ENCODE measurements at regions not wholly inside any gene's neighbourhood (a gene's known extent, or its start where the extent isn't known, plus 50 kb on each side); places are given as distances from the start of the nearest gene placed in this dataset.

- no peak for DNase-seq
Measured at GRCh38 chr20:52619671-52620070, 352.5 kb upstream of the TSHZ2 start.

GRCh38 chr20:52619101-52619500, 353.1 kb upstream of the TSHZ2 start:
- no peak for DNase-seq

- DNase-seq = no peak
Measured at GRCh38 chr20:52616629-52617028, 355.5 kb upstream of the TSHZ2 start.

- no peak for DNase-seq
Measured at GRCh38 chr20:52614051-52614863, 357.9 kb upstream of the TSHZ2 start.

DNA sequence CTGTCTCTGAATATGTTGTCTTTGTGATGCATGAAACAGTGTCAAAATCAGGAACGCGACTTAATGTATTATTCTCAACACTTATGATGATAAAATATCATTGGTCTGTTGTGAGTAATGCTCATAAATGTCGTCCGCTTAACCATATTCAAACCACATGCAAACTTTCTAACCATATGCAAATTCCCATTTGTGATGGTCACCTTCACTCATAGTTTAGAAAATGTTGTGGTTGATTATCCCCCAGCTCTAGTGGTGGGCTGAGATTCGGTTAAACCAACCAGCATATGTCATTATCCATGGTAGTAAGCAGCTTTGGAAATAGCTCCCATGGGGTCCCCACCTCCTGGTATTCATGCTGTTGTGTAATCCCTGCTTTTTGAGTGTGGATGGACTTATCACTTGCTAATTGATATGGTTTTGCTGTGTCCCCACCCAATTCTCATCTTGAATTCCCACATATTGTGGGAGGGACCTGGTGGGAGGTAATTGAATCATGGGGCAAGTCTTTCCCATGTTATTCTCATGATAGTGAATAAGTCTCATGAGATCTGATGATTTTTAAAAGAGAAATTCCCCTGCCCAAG, 360.0 kb upstream of the TSHZ2 start:
- DNase-seq = no peak

GRCh38 chr20:52610749-52611148, 361.4 kb upstream of the TSHZ2 start:
- DNase-seq = no peak

DNA sequence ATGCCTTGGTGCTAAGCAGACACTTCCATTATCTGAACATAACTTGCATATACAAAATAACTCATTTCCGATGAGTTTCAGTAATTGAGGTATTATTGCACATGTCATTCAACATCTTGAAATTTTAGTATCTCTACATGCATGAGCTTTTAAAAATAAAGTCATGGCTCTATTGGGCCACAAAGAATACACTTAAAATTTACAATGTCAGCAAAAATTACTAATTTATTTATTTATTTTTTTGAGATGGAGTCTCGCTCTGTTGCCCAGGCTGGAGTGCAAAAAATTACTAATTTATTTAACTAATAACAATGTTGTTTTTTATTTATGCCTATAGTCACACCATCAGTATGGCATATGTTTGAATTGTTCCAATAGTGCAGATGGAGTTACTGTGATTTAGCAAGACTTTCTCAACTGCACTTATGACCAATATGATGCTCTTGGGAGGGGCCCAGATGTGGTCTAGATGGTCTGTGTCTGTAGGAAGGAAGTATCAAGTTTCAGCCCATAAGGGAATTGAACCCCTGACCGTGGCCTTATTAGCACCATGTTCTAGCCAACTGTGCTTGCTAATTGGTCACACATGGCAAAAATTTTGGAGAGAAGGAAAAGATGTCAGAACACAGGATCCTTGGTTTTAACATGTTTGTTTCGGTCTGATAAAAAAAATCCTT, 370.7 kb upstream of the TSHZ2 start:
- DNase-seq = no peak

DNA sequence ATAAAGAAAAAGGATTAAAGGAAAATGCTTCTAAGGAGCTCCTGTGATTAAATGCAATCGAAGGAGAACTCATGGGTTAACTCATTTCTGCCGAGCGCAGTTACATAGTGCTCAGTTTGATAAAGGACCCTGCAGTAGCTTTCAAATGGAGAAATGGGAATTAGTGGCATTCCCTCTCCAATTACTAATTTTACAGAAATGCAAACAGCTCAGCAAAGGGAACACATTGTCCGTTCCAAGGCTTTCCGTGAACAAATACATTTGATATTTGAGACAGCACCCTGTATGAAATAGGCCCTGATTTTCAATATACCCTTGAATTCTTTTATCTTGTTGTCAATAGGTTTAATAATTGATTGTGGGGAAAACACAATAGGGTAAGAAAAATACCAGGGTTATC, 375.9 kb upstream of the TSHZ2 start:
- DNase-seq = no peak

GRCh38 chr20:52595518-52595917, 376.6 kb upstream of the TSHZ2 start:
- DNase-seq = no peak

- no peak for DNase-seq
Measured at GRCh38 chr20:52593654-52594053, 378.5 kb upstream of the TSHZ2 start.

GRCh38 chr20:52592567-52592966, 379.6 kb upstream of the TSHZ2 start:
- no peak for DNase-seq

- no peak for DNase-seq
Measured at GRCh38 chr20:52590100-52590499, 382.1 kb upstream of the TSHZ2 start.

DNA sequence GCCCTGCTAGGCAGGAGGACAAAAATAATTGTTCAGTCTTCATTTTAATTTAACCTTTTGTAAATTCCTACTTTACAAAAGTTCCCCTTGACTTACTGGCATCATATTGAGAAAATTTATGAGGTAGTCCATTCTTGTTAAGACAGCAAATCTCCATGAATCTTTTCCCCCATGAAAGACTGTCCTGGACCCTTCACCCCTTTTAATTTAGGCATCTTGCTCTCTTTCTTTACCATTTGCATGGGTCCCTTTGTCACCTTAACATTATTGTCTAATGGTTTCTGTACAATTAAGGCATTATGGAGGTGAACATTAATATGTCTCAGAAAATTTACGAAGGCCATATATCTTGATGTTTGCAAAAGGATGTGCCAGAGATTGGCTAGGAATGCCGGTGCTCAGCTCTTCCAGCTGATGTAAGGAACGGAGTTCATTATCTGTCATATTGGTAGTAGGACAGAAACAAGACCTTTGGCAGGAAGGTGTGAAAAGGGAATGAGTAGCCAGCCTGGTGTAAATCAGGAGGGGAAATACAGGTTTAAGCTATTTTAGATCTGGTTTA, 382.8 kb upstream of the TSHZ2 start:
- DNase-seq = no peak

DNA sequence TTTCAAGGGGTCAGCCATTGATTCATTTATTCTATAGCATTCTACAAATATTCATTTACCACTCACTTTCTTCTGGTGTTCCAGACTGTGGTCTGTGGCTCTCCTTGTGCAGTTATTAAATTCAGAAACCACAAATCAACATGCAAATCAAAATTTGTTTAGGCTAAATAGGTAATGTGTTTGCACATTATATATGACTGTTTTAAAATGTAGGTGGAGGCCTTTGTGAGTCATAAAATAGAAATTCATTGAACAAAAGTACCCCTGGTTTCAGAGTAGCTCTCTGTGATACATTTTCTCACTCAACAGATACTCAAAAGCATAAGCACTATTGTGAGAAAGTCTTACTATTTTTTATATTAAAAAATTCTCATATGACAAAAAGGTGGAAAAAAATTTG, 385.5 kb upstream of the TSHZ2 start:
- no peak for DNase-seq

- DNase-seq = no peak
Measured at GRCh38 chr20:52585333-52585732, 386.8 kb upstream of the TSHZ2 start.

GRCh38 chr20:52578559-52578958, 387.0 kb upstream of the ZFP64 start:
- DNase-seq = no peak

DNA sequence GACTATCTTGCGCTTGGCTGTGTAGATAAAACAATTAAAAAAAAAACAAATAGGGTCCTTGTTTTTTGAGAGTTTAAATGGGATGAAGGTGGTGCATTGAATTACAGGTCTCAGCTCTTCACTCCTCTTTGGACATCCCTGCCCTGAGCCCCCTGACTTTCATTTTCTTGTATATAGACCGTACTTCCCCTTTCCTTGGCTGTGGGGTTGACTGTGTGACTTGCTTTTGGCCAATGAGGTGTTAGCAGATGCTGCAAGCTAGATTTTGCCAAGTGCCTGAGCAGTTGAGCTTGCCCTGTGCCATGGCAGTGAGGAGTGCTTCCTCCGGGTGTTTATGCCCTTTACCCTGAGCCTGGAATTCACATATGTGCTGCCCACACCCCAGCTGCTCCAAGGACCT, 386.1 kb upstream of the ZFP64 start:
- no peak for DNase-seq

- DNase-seq = no peak
Measured at GRCh38 chr20:52572687-52573086, 381.1 kb upstream of the ZFP64 start.

GRCh38 chr20:52569201-52569600, 377.6 kb upstream of the ZFP64 start:
- DNase-seq = no peak

- DNase-seq = no peak
Measured at GRCh38 chr20:52565614-52566013, 374.0 kb upstream of the ZFP64 start.

DNA sequence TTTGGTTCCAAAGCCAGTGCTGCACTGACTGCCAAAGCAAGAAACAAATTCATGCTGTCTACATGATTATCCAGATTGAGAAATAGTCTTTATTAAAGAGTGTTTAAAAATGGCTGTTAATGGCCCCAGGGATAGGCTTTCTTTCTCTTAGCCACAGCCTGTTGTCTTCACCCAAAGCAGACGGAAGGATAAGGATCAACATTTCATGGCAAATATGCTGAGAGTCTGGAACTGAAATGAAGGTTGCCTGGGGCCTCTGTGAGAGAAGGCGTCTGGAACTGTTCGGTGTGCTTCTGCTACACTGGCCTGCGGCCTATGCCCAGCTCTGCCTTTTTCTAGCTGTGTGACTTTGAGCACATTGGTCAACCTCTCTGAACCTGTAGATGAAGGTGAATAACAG, 373.0 kb upstream of the ZFP64 start:
- no peak for DNase-seq

GRCh38 chr20:52552181-52552872, 360.7 kb upstream of the ZFP64 start:
- DNase-seq = no peak

DNA sequence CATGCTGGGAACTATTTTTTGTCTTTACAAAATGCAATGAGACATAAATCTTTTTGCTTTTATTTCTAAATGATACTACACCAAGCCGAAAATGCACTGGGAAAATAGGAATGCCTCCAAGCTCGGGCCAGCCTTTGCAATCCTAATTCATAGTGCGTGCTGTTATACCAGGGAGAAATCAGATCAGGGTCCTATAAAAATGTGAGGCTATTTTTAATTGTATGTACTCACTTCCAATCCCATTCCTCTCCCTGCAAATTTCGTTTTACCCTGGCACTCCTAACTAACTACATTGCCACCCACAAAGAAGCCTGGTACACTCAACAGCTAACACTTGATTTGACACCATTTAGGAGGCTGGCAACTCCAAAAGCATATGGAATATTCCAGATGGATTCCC, 350.6 kb upstream of the ZFP64 start:
- no peak for DNase-seq
